Amniotic epithelial cell (primary cell): ENCODE measurements at regions not wholly inside any gene's neighbourhood (a gene's known extent, or its start where the extent isn't known, plus 50 kb on each side); places are given as distances from the start of the nearest gene placed in this dataset.
"Not testable (repeated sequence)": the region's sequence is repeated elsewhere in the genome, so short reads cannot be mapped to it uniquely, and the experiment has no call there.

ENCODE experiments used
- DNase-seq: peaks from one replicate; pipeline ENCODE4 v3.0.0-alpha.2; 2010; ENCODE audit warnings: low read depth

DNA sequence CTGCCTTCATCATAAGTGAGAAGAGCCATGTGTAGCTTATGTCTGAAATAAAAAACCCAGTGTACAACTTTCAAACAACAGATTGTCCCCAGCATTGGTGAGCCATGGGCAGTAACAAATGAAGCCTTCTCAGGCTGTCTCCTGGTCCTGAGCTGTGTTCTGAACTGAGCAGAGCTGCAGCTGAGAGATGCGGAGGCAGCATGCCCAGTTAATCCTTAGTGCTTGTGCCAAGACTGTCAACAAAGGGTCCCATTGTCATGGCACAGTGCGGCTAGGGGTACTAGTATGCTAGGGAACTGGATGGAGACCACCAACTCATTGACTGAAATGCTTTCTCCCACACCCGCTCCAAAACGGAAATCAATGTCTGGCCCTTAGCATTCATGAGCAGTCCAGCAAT lies 154.3 kb downstream of the RMST start:
- DNase-seq = no peak

- no peak for DNase-seq
Measured at GRCh38 chr12:97628962-97629361, 166.4 kb downstream of the RMST start.

DNA sequence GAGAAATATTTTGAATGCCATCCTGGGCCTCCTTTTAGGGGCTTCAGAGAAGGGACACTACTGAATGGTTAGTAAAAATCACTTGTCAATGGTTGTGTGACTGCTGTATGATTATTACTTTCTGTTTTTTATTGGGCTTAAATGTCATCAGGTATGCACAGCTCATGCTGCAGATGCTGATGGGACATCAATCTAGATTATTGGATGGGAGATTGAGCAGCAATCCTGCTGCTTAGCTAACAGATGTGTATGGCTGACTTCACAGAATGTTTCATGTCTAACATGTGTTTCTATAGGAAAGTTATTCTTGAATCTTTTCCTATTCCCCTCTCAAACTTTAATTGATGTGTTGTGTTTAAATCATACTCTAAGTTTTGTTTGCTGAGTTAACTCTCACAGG lies 166.8 kb downstream of the RMST start:
- no peak for DNase-seq

- DNase-seq = no peak
Measured at GRCh38 chr12:97630356-97630755, 167.8 kb downstream of the RMST start.

GRCh38 chr12:97630875-97631274 lies 168.3 kb downstream of the RMST start:
- DNase-seq = no peak

DNA sequence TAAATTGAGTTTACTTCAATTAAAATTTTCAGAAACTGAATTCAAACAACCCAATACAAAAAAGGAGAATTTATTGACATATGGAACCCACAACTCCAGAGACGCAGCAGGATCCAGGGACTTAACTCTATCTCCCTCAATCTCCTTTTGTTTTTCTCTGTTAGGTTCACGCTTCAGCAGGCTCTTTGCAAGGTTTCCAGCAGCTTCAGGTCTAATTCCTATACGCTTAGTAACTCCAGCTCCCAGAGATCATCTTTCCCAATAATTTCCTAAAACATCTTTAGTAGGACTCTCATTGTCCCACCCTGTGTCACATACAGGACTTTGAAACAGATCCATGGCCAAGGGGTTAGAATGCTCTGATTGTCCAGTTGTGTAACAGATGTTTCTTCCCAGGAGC lies 175.2 kb downstream of the RMST start:
- no peak for DNase-seq

DNA sequence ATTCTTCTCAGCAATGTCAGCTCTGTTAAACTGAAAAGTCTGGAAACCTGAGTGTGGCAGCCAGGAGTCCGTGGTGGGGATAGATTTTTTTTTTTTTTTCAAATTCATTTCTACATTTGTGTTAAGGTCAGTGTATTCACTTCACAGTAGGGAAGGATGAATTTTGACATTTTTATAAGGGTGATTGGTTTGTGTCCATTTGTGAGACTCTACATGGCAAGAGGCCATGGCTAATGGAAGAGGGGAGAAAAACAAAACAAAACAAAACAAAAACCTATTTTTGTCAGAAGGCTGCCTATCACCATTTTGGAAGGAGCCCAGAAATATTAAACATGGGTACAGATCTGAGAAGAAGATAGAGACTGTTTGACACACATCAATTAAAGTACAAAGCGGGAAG lies 176.1 kb downstream of the RMST start:
- no peak for DNase-seq

DNA sequence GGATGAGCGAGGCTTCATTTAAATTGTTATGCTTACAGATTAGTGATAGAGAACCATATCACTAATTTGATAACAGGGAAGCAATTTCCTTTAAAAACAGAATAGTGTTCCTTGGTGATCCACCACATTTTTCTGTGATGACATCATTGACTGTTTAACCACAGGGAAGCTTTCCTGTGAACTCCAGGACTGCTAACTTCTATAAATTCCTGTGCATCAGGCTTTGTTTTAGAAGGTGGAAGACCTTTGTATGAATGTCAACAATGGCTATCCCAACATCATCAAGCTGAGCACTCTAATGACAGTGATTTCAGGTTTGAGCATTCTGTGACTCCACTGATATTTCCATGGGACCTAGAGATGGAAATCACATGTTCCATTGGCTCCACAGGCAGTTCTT lies 177.1 kb downstream of the RMST start:
- no peak for DNase-seq

- no peak for DNase-seq
Measured at GRCh38 chr12:97640826-97641225, 178.2 kb downstream of the RMST start.

DNA sequence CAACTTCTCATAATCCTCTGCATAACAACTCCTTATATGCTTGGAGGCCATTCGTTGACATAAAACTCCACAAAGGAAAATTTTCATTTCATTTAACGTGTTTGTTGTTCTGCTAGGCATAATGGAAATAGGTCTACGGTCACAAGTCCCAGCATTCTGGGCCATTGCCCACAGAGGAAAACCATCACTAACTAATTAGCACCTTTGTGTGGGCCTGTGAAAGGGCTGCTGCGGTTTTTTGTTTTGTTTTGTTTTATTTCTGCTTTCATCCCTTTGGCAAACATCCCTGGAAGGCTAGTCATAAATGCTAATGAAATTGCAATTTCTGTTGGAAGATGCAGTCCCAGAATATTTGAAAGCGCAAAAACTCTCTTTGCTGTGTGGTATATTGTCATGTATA lies 180.3 kb downstream of the RMST start:
- no peak for DNase-seq

DNA sequence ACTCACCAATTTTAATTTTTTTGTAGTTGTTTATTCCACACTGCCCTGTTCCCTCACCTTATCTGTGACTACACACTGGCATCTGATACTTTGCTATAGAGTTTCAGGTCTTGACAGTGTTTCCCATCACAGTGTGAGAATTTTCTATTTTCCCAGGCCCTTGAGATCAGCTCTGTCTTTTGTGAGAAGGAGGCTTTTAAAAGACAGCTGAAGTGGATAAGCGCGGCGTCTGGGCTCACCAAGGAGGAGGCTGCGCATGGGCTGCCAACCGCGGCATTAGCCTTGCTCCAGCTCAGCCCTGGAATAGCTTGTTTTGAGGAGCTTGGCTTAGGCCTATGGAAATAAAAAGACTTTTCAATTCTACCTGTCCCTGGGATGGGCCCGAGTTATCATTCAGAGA lies 181.3 kb downstream of the RMST start:
- no peak for DNase-seq

- DNase-seq = no peak
Measured at GRCh38 chr12:97645726-97646125, 183.1 kb downstream of the RMST start.

DNA sequence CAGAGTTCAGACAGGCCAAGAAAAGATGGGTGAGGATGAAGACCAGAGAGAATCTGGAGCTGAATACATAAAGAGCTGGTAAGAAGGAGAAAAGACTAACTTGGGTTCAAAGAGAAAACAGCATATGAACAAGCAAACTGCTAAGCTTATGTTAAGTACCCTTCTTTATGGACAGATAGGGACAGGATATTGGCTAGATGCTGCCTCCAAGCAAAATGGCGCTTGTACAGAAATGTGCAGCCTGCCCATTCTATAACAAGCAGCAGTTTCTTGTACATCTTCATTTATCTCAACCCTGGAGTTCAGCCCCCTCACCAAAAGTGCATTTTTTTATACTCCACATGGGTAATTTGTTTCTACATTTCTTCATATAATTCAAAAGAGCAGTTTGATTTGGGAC lies 184.5 kb downstream of the RMST start:
- DNase-seq = no peak

DNA sequence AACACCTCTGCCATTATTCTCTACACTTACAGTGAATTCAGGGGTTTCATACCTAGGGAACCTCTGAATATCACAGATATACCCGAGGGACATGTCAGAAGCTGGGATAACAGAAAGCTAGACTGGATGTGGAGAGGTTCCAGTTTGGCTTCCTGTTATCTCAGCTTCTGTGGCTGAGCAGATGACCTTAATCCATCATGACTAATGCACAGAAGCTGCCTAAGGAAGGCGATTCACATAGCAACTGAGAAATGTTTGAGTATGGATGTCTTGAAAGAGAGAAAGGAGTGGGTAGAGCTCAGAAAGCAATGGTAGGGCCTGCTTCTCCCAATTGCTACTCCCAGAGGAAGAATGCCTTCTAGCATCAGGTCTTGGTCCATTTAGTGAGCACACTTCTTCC lies 187.6 kb downstream of the RMST start:
- DNase-seq = peak; percentile 2

DNA sequence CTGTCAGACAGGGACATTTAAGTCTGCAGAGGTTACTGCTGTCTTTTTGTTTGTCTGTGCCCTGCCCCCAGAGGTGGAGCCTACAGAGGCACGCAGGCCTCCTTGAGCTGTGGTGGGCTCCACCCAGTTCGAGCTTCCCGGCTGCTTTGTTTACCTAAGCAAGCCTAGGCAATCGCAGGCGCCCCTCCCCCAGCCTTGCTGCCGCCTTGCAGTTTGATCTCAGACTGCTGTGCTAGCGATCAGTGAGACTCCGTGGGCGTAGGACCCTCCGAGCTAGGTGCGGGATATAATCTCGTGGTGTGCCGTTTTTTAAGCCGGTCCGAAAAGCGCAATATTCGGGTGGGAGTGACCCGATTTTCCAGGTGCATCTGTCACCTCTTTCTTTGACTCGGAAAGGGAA lies 193.9 kb downstream of the RMST start:
- DNase-seq = not testable (repeated sequence)

DNA sequence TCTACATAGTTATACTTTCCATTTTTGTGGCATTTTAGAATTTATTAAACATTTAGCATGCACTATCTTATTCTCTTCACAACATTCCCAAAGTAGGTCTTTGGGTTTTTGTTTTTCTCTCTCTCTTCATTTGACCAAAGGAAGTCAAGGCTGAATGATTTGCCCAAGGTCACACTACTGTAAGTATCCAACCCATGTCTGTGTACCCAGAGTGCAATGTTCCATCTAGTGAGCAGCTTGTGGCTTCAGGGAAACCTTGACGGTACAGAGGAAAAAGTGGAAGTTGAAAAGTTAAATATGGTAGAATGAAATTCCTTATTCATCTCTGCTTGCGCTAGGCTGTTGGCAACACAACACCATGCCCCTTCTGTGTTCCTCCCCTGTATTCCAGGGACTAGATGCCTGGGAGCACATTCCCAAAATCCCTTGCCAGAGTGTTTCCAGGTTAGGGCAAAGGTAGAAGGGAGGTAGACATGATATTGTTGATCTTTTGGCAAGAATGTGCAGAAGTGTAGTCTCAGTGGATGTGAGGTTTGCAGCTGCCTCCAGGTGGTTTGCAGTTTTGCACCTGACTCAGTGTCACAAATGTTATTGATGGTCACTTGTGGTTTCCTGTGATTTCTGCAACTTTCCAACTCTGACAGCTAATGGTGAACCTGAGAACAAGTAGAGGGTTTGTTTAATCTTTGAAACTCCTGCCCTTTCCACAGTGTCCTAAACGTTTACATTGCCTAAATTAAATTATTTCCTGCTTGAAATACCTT lies 196.7 kb downstream of the RMST start:
- DNase-seq = no peak

- DNase-seq = no peak
Measured at GRCh38 chr12:97666263-97666662, 203.7 kb downstream of the RMST start.

GRCh38 chr12:97672870-97673269 lies 210.3 kb downstream of the RMST start:
- no peak for DNase-seq

- DNase-seq = no peak
Measured at GRCh38 chr12:97680751-97681150, 218.1 kb downstream of the RMST start.

- DNase-seq = no peak
Measured at GRCh38 chr12:97681612-97682504, 219.3 kb downstream of the RMST start.

DNA sequence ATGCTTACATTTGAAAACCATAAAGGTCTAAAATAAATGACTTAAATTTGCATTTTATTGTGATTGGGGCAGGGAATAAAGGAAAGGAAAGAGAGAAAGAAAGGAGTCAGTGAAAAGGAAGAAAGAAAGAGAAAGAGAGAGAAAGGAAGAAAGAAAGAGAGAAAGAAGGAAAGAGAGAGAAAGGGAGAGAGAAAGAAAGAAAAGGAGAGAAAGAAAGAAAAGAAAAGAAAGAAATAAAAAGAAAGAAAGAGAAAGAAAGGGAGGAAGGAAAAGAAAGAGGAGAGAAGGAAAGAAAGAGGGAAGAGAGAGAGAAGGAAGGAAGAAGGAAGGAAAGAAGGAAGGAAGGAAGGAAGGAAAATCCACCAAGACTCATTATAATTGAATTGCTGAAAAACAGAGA lies 222.8 kb downstream of the RMST start:
- no peak for DNase-seq

GRCh38 chr12:97701901-97702300 lies 239.3 kb downstream of the RMST start:
- no peak for DNase-seq

DNA sequence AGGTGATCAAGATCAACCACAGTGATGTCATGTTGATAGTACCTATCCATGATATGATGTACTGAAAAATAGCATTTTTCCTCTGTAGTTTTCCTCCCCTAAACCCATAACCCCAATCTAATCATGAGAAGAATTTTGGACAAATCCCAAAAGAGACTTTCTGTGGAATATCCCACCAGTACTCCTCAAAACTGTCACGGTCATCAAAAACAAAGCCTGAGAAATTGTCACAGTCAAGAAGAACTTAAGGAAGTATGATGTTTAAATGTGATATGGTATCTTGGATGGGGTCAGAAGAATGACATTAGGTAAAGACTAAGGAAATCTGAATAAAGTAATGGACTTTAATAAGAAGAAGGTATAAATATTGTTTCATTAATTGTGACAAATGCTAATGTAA lies 248.8 kb downstream of the RMST start:
- DNase-seq = no peak

GRCh38 chr12:97713270-97713669 lies 250.7 kb downstream of the RMST start:
- DNase-seq = no peak
